K562 (cell line): ENCODE measurements at regions not wholly inside any gene's neighbourhood (a gene's known extent, or its start where the extent isn't known, plus 50 kb on each side); places are given as distances from the start of the nearest gene placed in this dataset.
"Not testable (repeated sequence)": the region's sequence is repeated elsewhere in the genome, so short reads cannot be mapped to it uniquely, and the experiment has no call there.

Experiments used
- ATAC-seq: fragments of 200-7000 bp; cut with Tn5 transposase; 3 replicates; pipeline ENCODE4 v1.9.1; 2020; ENCODE audit warnings: moderate library complexity
- BruUV-seq: library from RNA; stranded (reverse); fragments of 400-500 nt; replicated peaks from 2 replicates; lab custom pipeline; 2021; lab: Mats Ljungman, UMichigan
- CTCF ChIA-PET: fragments of 300-600 bp; formaldehyde crosslinking; extraction: SDS; loops from one replicate; lab custom pipeline; 2021; ENCODE audit warnings: low intra/inter-chr PET ratio; lab: Yijun Ruan, JAX
- POLR2A ChIA-PET: fragments of 300-600, 350-650 bp; sonication (Branson Sonifier 250); formaldehyde crosslinking; extraction: SDS; loops from one replicate; lab custom pipeline; 2021; ENCODE audit warnings: antibody characterized with exemption, inconsistent platforms; lab: Yijun Ruan, JAX
- DNase-seq, 4 experiments: peaks; one replicate each; pipeline versions ENCODE4 v3.0.0 to v3.0.0-alpha.2; 2011 to 2018; ENCODE audit warnings: low spot score in 3 of 4, mixed read lengths in 3 of 4; ENCODE audit errors: extremely low read depth in 1 of 4
- FAIRE-seq: peaks from 2 replicates; lab custom pipeline; 2011; peaks lifted over from hg19 to GRCh38; lab: Jason Lieb, UNC
- H2AFZ ChIP-seq: 2 replicates; pipeline ENCODE4 v1.6.0; 2011; ENCODE audit warnings: low read depth, low read length, control low read depth, inconsistent platforms
- H3K27ac ChIP-seq: fragments of 200-600 bp; 3 replicates; pipeline ENCODE4 v1.8.0; 2011; ENCODE audit warnings: low read depth, mild to moderate bottlenecking, control low read depth, inconsistent platforms, low read length, moderate library complexity, mixed read lengths; ENCODE audit errors: extremely low read depth
- H3K27me3 ChIP-seq, 2 experiments: fragments of 300-600 bp in 1 of 2; 2 replicates in 1 of 2; 3 replicates in 1 of 2; pipeline versions ENCODE4 v1.6.0 to v1.8.0; 2011; ENCODE audit warnings: inconsistent platforms in 2 of 2, low read length in 2 of 2, mild to moderate bottlenecking in 1 of 2, mixed read lengths in 1 of 2, moderate library complexity in 1 of 2; ENCODE audit not compliant: control insufficient read depth in 2 of 2, insufficient read depth in 2 of 2
- H3K36me3 ChIP-seq: fragments of 300-600 bp; 3 replicates; pipeline ENCODE4 v1.8.0; 2011; ENCODE audit warnings: mild to moderate bottlenecking, low read length, inconsistent platforms; ENCODE audit not compliant: control insufficient read depth, insufficient read depth
- H3K4me1 ChIP-seq, 2 experiments: fragments of 200-600 bp in 1 of 2; replicated peaks in 1 of 2; 2 replicates in 1 of 2; 3 replicates in 1 of 2; pipeline versions ENCODE4 v1.5.1 to v1.8.0; 2011; ENCODE audit warnings: inconsistent platforms in 2 of 2, low read length in 2 of 2, mild to moderate bottlenecking in 1 of 2, mixed read lengths in 1 of 2, moderate library complexity in 1 of 2; ENCODE audit not compliant: control insufficient read depth in 2 of 2, insufficient read depth in 2 of 2
- H3K4me2 ChIP-seq: 2 replicates; pipeline ENCODE4 v1.6.1; 2011; ENCODE audit warnings: low read length, control low read depth, inconsistent platforms, mixed read lengths; ENCODE audit not compliant: insufficient read depth
- H3K4me3 ChIP-seq: fragments of 200-600 bp; sonication (generic), shearing (Covaris generic); 2 replicates; pipeline ENCODE4 v1.5.1; 2016; ENCODE audit warnings: control low read depth, inconsistent platforms
- H3K79me2 ChIP-seq: fragments of 200-600 bp; 3 replicates; pipeline ENCODE4 v1.8.0; 2011; ENCODE audit warnings: low read length, inconsistent platforms; ENCODE audit not compliant: control insufficient read depth, insufficient read depth
- H3K9ac ChIP-seq, 2 experiments: 2 replicates each; pipeline versions ENCODE4 v1.6.0 to v1.6.1; 2011; ENCODE audit warnings: low read depth in 2 of 2, low read length in 2 of 2, control low read depth in 1 of 2, inconsistent platforms in 1 of 2, mild to moderate bottlenecking in 1 of 2, mixed read lengths in 1 of 2; ENCODE audit not compliant: insufficient read depth in 1 of 2
- H3K9me1 ChIP-seq: one replicate; pipeline ENCODE4 v1.6.0; 2011; ENCODE audit warnings: inconsistent platforms, mild to moderate bottlenecking, low read length, moderate library complexity; ENCODE audit not compliant: control insufficient read depth, insufficient read depth
- H3K9me3 ChIP-seq: replicated peaks from 2 replicates; pipeline ENCODE4 v1.5.1; 2011; ENCODE audit warnings: low read depth, low read length, inconsistent platforms; ENCODE audit not compliant: control insufficient read depth, insufficient read depth
- H4K20me1 ChIP-seq: replicated peaks from 2 replicates; pipeline ENCODE4 v1.6.1; 2011; ENCODE audit warnings: low read length, inconsistent platforms, mixed read lengths; ENCODE audit not compliant: control insufficient read depth, insufficient read depth
- ZFP36 ChIP-seq: fragments of 150-350 bp; IDR thresholded peaks from 2 replicates; pipeline ENCODE4 v1.6.1; 2018; ENCODE audit warnings: low read length, low read depth; ENCODE audit not compliant: partially characterized antibody
- WGBS: fragments of 100-300 bp; shearing (Covaris generic); methylation state at CpG from one replicate; pipeline ENCODE4 v1.1.6; 2016; ENCODE audit warnings: low coverage, mixed read lengths; ENCODE audit not compliant: insufficient coverage; ENCODE audit errors: missing lambda C conversion rate; 5-methylcytosine and 5-hydroxymethylcytosine counted together
- in situ Hi-C: fragments of 300-500 bp; cut with MboI; formaldehyde crosslinking; loops from 4 replicates; pipeline ENCODE4 v1.15.0; 2018; ENCODE audit warnings: inconsistent platforms, mixed read lengths
- intact Hi-C: fragments of 100-400 bp; cut with micrococcal nuclease; formaldehyde crosslinking; loops from 2 replicates; pipeline ENCODE4 v1.14.2; 2022

DNA sequence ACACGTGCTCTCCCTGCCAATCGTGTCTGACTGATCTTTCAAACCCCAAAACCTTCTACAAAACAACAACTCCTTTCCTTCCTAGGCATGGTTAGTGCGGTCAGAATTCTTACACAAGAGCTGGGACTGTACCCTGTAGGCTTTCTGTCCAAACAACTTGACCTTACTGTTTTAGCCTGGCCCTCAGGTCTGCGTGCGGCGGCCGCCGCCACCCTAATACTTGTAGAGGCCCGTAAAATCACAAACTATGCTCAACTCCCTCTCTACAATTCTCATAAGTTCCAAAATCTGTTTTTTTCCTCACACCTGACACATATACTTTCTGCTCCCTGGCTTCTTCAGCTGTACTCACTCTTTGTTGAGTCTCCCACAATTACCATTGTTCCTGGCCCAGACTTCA, 814.3 kb upstream of the VRK2 start:
- H3K27me3 ChIP-seq, ATAC-seq, H3K4me3 ChIP-seq, H3K4me2 ChIP-seq, H3K27ac ChIP-seq, H4K20me1 ChIP-seq, H3K36me3 ChIP-seq, H3K9me1 ChIP-seq, H3K79me2 ChIP-seq, in situ Hi-C loops, BruUV-seq, H3K9me3 ChIP-seq, FAIRE-seq, H3K9ac ChIP-seq, intact Hi-C loops, DNase-seq, CTCF ChIA-PET, H3K4me1 ChIP-seq, H2AFZ ChIP-seq: not testable (repeated sequence)
- 2% methylated on average over 7 of the region's 9 CpGs for WGBS
- POLR2A ChIA-PET, result interaction anchor here (0.7 kb wide), 1 partner anchor 131 kb away, joined by 3 read pairs; no protein-coding TSS in a partner anchor

DNA sequence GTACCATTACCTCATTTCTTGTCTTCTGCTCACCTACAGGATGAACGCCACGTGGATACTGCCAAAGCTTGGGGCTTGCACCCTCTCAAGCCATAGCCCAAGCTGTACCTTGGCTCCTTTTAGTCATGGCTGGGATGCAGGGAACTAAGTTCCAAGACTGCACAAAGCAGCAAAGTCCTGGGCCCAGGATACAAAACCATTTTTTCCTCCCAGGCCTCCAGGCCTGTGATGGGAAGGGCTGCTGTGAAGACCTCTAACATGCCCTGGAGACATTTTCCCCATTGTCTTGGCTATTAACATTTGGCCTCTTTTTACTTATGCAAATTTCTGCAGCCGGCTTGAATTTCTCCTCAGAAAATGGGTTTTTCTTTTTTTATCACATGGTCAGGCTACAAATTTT, 795.1 kb upstream of the VRK2 start:
- CTCF ChIA-PET, H4K20me1 ChIP-seq, H3K9me3 ChIP-seq, BruUV-seq, H3K27me3 ChIP-seq, POLR2A ChIA-PET, intact Hi-C loops, H3K4me3 ChIP-seq, H3K9me1 ChIP-seq, DNase-seq, H3K27ac ChIP-seq, FAIRE-seq, H3K79me2 ChIP-seq, H2AFZ ChIP-seq, H3K36me3 ChIP-seq, H3K4me1 ChIP-seq, H3K9ac ChIP-seq, in situ Hi-C loops, H3K4me2 ChIP-seq, ATAC-seq: not testable (repeated sequence)
- peak; percentile 45 for TF ChIP-seq ZFP36
- WGBS, result 0% methylated on average over 3 of the region's 3 CpGs

DNA sequence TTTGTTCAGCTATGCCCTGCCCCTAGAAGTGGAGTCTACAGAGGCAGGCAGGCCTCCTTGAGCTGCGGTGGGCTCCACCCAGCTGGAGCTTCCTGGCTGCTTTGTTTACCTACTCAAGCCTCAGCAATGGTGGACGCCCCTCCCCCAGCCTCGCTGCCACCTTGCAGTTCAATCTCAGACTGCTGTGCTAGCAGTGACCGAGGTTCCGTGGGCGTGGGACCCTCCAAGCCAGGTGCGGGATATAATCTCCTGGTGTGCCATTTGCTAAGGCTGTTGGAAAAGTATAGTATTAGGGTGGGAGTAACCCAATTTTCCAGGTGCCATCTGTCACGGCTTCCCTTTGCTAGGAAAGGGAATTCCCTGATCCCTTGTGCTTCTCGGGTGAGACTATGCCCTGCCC, 770.2 kb upstream of the VRK2 start:
- H3K27ac ChIP-seq, H3K79me2 ChIP-seq, H2AFZ ChIP-seq, H3K9ac ChIP-seq, ATAC-seq, H3K4me2 ChIP-seq, H3K9me1 ChIP-seq, CTCF ChIA-PET, BruUV-seq, intact Hi-C loops, H3K27me3 ChIP-seq, H3K9me3 ChIP-seq, H3K4me1 ChIP-seq, H3K36me3 ChIP-seq, H4K20me1 ChIP-seq, FAIRE-seq, DNase-seq, POLR2A ChIA-PET, in situ Hi-C loops, H3K4me3 ChIP-seq: not testable (repeated sequence)
- WGBS, result 1% methylated on average over 8 of the region's 9 CpGs
